ENCODE measurements at regions not wholly inside any gene's neighbourhood (a gene's known extent, or its start where the extent isn't known, plus 50 kb on each side); places are given as distances from the start of the nearest gene placed in this dataset.

DNA sequence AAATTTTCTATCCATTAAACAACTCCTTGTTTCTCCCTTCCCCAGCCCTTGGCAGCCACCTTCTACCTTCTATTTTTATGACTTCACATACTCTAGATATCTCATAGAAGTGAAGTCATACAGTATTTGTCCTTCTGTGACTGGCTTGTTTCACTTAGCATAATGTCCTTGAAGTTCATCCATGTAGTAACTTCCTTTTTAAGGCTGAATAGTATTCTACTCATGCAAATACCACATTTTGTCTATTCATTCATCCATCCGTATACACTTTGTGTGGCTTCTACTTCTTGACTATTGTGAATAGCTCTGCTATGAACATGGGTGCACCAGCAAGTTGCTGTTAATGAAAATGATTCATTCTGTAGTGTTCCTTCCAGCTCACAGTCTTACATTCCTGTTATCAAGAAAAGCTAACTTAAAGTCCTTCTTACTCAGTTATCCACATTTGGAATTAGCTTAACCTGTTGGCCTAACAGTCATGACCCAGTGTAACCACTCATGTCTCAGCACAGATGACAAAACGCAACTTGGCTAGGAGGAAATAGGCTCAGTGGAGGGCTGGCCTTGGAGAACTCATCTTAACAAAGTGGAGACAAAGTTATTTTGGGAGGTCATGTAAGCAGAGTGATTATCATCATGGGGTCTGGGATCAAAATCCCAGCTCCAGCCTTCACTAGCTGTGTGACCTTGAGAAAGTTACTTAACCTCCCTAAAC, 129.7 kb upstream of the MAP3K1 start:
- no peak for TF ChIP-seq POLR2A (IDR thresholded peaks at IDR 0.05; ENCODE audit: low read length)
- no peak for TF ChIP-seq GATA1 (IDR thresholded peaks at IDR 0.05; ENCODE audit: low read depth, low read length)

Data from erythroblast (primary cell).